ENCODE measurements at regions not wholly inside any gene's neighbourhood (a gene's known extent, or its start where the extent isn't known, plus 50 kb on each side); places are given as distances from the start of the nearest gene placed in this dataset.

DNA sequence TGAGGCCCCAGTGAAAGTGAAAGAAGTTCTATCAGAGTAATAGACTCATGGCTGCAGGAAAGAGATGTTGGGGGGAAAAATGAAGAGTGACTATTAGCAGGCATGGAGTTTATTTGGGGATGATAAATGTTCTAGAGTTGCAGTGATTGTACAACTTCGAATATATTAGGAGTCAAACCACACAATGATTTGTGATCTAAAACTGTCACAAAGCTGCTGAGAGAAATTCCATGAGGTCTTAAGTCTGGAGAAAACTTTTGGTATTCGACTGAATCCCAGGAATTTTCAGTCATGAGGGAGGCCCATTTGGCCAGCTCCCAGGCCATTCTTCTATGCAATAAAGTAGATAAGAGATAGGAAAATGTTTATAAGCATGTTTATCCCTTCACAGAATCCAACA lies 55.9 kb upstream of the UNC5B start:
- H3K27ac ChIP-seq (ENCODE audit: low read length) = no peak overlapping the region
- DNase-seq = no peak
- H3K9me3 ChIP-seq (replicated peaks; ENCODE audit: control insufficient read depth, low read depth, low read length) = no peaks in the 10 kb centered on the region
- WGBS (ENCODE audit: insufficient coverage) = no CpG with 5 or more reads among the region's 2 CpGs
- no peaks in the 10 kb centered on the region for H3K4me1 ChIP-seq (ENCODE audit: control insufficient read depth, insufficient read depth, low read length)
- no peaks in the 10 kb centered on the region for H3K27me3 ChIP-seq (ENCODE audit: control insufficient read depth, insufficient read depth, low read length)
- no peaks in the 10 kb centered on the region for H3K36me3 ChIP-seq (ENCODE audit: control insufficient read depth, insufficient read depth, low read length)
- no peak overlapping the region for H3K4me3 ChIP-seq (ENCODE audit: low read length)

DNA sequence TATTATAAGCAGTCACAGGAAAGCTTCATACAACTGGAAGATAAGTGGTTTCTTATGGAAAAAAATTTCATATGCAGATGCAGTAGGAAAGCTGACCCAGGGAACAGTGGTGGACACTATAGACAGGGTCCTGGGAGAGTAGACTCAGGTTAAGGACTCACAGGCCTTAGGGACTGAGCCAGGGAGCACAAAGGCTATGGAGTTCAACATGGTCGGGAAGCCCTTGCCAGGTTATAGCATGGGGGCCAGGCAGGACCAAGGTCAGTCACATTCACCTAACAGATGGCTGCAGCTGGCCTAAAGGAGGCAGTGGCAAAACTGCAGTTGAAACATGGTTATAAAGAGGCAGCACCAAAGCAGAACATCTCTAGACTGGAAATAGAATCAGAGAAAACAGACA lies 54.9 kb upstream of the UNC5B start:
- Histone ChIP-seq H3K36me3 (ENCODE audit: control insufficient read depth, insufficient read depth, low read length) (no peaks in the 10 kb centered on the region), H3K27me3 (ENCODE audit: control insufficient read depth, insufficient read depth, low read length) (no peaks in the 10 kb centered on the region), H3K27ac (ENCODE audit: low read length) (no peak overlapping the region), H3K4me1 (ENCODE audit: control insufficient read depth, insufficient read depth, low read length) (no peaks in the 10 kb centered on the region), H3K9me3 (replicated peaks; ENCODE audit: control insufficient read depth, low read depth, low read length) (no peaks in the 10 kb centered on the region), H3K4me3 (ENCODE audit: low read length) (no peak overlapping the region)
- no peak for DNase-seq
- 50% methylated on average over 1 of the region's 1 CpG for WGBS (ENCODE audit: insufficient coverage)

DNA sequence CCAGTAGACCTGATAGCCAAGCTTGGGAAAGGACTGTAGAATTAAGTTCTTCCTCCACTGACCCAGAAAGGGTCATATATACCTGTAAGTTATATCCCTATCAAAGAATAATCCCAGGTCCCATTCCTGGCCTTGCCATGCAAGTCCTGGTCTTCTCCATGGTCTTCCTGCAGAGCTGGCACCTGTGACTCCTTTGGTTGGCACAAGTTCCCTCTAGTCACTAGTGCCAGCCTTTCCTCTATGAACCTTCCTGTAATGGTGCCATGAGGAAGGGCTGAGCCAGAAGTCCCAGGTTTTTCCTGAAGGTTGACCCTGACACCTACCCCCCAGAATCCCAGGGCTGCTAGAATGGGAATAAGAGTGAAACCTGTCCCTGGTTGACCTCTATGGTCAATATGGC lies 54.1 kb upstream of the UNC5B start:
- H3K27ac ChIP-seq (ENCODE audit: low read length) = no peak overlapping the region
- H3K4me3 ChIP-seq (ENCODE audit: low read length) = no peak overlapping the region
- no peaks in the 10 kb centered on the region for H3K4me1 ChIP-seq (ENCODE audit: control insufficient read depth, insufficient read depth, low read length)
- no peak for DNase-seq
- no peaks in the 10 kb centered on the region for H3K36me3 ChIP-seq (ENCODE audit: control insufficient read depth, insufficient read depth, low read length)
- H3K27me3 ChIP-seq (ENCODE audit: control insufficient read depth, insufficient read depth, low read length) = no peaks in the 10 kb centered on the region
- no peaks in the 10 kb centered on the region for H3K9me3 ChIP-seq (replicated peaks; ENCODE audit: control insufficient read depth, low read depth, low read length)

DNA sequence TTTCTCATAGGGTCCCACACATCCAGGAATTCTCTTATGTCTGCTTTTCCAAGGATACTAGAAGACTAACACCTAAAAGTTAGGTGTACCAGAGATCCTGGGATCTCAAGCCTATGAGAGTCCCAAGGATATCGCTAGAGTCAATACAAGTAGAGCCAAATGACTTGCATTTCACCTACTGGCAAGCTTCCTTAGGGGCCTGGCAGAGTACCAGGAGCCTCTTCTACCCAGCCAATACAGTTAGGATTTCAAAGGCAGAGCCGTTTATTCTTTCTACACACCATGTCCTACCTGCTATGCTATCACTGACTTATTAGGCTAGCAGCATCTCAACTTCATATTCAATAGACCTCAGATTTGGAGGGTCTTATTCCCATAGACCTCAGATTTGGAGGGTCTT lies 53.5 kb upstream of the UNC5B start:
- Histone ChIP-seq H3K4me3 (ENCODE audit: low read length) (no peak overlapping the region), H3K4me1 (ENCODE audit: control insufficient read depth, insufficient read depth, low read length) (no peaks in the 10 kb centered on the region), H3K9me3 (replicated peaks; ENCODE audit: control insufficient read depth, low read depth, low read length) (no peaks in the 10 kb centered on the region), H3K27ac (ENCODE audit: low read length) (no peak overlapping the region), H3K27me3 (ENCODE audit: control insufficient read depth, insufficient read depth, low read length) (no peaks in the 10 kb centered on the region), H3K36me3 (ENCODE audit: control insufficient read depth, insufficient read depth, low read length) (no peaks in the 10 kb centered on the region)
- DNase-seq = no peak
- 65% methylated on average over 2 of the region's 2 CpGs for WGBS (ENCODE audit: insufficient coverage)

DNA sequence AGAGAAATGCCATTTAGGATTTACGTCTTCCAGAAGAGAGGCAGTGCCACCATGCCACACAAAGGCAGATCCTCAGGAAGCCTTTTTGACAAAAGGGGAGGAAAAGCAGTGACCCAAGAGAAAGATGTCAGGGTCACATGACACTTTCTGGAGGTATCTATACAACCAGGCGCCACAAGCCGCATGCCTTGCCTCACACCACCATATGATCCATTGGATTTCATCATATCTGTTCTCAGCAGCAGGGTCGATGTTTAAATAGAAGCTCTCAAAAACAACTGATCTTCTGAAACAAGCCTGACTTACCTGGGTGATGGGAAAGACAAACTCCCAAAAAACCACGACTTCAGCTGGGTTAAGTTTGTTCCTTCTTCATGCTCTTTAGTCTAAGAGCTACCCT lies 52.5 kb upstream of the UNC5B start:
- no peaks in the 10 kb centered on the region for H3K36me3 ChIP-seq (ENCODE audit: control insufficient read depth, insufficient read depth, low read length)
- no peak for DNase-seq
- H3K9me3 ChIP-seq (replicated peaks; ENCODE audit: control insufficient read depth, low read depth, low read length) = no peaks in the 10 kb centered on the region
- no peak overlapping the region for H3K4me3 ChIP-seq (ENCODE audit: low read length)
- 93% methylated on average over 2 of the region's 5 CpGs for WGBS (ENCODE audit: insufficient coverage)
- H3K27ac ChIP-seq (ENCODE audit: low read length) = no peak overlapping the region
- no peaks in the 10 kb centered on the region for H3K4me1 ChIP-seq (ENCODE audit: control insufficient read depth, insufficient read depth, low read length)
- H3K27me3 ChIP-seq (ENCODE audit: control insufficient read depth, insufficient read depth, low read length) = no peaks in the 10 kb centered on the region

DNA sequence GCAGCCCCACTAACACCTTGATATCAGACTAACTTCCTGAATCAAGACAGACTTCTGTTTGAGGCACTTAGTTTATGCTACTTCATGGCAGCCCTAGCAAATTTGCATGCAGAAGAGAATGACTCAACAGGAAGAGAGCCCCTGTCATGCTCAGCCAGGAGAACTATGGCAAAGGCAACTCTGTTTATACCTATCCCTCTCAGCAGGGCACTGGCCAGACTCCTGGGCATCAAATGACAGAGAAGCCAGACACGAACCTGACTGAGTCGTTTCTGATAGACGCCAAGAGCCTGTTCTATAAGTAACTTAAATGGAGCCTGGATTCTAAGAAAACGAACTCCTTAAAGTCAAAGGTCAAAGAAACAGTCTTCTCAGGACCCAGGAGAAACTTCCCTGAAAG lies 50.9 kb upstream of the UNC5B start:
- DNase-seq = no peak
- Histone ChIP-seq H3K36me3 (ENCODE audit: control insufficient read depth, insufficient read depth, low read length) (no peaks in the 10 kb centered on the region), H3K4me1 (ENCODE audit: control insufficient read depth, insufficient read depth, low read length) (no peaks in the 10 kb centered on the region), H3K4me3 (ENCODE audit: low read length) (no peak overlapping the region), H3K27ac (ENCODE audit: low read length) (no peak overlapping the region), H3K9me3 (replicated peaks; ENCODE audit: control insufficient read depth, low read depth, low read length) (no peaks in the 10 kb centered on the region), H3K27me3 (ENCODE audit: control insufficient read depth, insufficient read depth, low read length) (no peaks in the 10 kb centered on the region)
- WGBS (ENCODE audit: insufficient coverage) = 45% methylated on average over 3 of the region's 4 CpGs
